ENCODE measurements at regions not wholly inside any gene's neighbourhood (a gene's known extent, or its start where the extent isn't known, plus 50 kb on each side); places are given as distances from the start of the nearest gene placed in this dataset.

- DNase-seq = no peak
Measured at GRCh38 chr5:12316812-12317211, 412.6 kb upstream of the CTNND2 start.

GRCh38 chr5:12315461-12315860, 411.2 kb upstream of the CTNND2 start:
- DNase-seq = no peak

GRCh38 chr5:12313602-12314001, 409.4 kb upstream of the CTNND2 start:
- DNase-seq = no peak

GRCh38 chr5:12312343-12312742, 408.1 kb upstream of the CTNND2 start:
- no peak for DNase-seq

- DNase-seq = no peak
Measured at GRCh38 chr5:12294151-12294550, 389.9 kb upstream of the CTNND2 start.

GRCh38 chr5:12292610-12293204, 388.5 kb upstream of the CTNND2 start:
- DNase-seq = no peak

GRCh38 chr5:12284604-12285003, 380.4 kb upstream of the CTNND2 start:
- DNase-seq = no peak

GRCh38 chr5:12277504-12278192, 373.4 kb upstream of the CTNND2 start:
- DNase-seq = no peak

- no peak for DNase-seq
Measured at GRCh38 chr5:12274236-12274635, 370.0 kb upstream of the CTNND2 start.

- no peak for DNase-seq
Measured at GRCh38 chr5:12272389-12272788, 368.1 kb upstream of the CTNND2 start.

- no peak for DNase-seq
Measured at GRCh38 chr5:12270914-12271313, 366.7 kb upstream of the CTNND2 start.

- DNase-seq = no peak
Measured at GRCh38 chr5:12269164-12269563, 364.9 kb upstream of the CTNND2 start.

- DNase-seq = no peak
Measured at GRCh38 chr5:12258549-12258948, 354.3 kb upstream of the CTNND2 start.

- DNase-seq = no peak
Measured at GRCh38 chr5:12250454-12250853, 346.2 kb upstream of the CTNND2 start.

- no peak for DNase-seq
Measured at GRCh38 chr5:12248831-12249230, 344.6 kb upstream of the CTNND2 start.

- DNase-seq = no peak
Measured at GRCh38 chr5:12246036-12246435, 341.8 kb upstream of the CTNND2 start.

GRCh38 chr5:12245429-12245828, 341.2 kb upstream of the CTNND2 start:
- DNase-seq = no peak

GRCh38 chr5:12242950-12243888, 339.0 kb upstream of the CTNND2 start:
- no peak for DNase-seq

GRCh38 chr5:12237837-12238575, 333.8 kb upstream of the CTNND2 start:
- DNase-seq = no peak

GRCh38 chr5:12230659-12231058, 326.4 kb upstream of the CTNND2 start:
- no peak for DNase-seq

GRCh38 chr5:12217039-12217438, 312.8 kb upstream of the CTNND2 start:
- DNase-seq = no peak

- DNase-seq = no peak
Measured at GRCh38 chr5:12214267-12215015, 310.2 kb upstream of the CTNND2 start.

Data from activated CD4-positive, CD25-positive, alpha-beta regulatory T cell (primary cell).